ENCODE measurements at regions not wholly inside any gene's neighbourhood (a gene's known extent, or its start where the extent isn't known, plus 50 kb on each side); places are given as distances from the start of the nearest gene placed in this dataset.
A peak's percentile ranks its signal among the peaks of the same experiment; 100 is the strongest.

DNA sequence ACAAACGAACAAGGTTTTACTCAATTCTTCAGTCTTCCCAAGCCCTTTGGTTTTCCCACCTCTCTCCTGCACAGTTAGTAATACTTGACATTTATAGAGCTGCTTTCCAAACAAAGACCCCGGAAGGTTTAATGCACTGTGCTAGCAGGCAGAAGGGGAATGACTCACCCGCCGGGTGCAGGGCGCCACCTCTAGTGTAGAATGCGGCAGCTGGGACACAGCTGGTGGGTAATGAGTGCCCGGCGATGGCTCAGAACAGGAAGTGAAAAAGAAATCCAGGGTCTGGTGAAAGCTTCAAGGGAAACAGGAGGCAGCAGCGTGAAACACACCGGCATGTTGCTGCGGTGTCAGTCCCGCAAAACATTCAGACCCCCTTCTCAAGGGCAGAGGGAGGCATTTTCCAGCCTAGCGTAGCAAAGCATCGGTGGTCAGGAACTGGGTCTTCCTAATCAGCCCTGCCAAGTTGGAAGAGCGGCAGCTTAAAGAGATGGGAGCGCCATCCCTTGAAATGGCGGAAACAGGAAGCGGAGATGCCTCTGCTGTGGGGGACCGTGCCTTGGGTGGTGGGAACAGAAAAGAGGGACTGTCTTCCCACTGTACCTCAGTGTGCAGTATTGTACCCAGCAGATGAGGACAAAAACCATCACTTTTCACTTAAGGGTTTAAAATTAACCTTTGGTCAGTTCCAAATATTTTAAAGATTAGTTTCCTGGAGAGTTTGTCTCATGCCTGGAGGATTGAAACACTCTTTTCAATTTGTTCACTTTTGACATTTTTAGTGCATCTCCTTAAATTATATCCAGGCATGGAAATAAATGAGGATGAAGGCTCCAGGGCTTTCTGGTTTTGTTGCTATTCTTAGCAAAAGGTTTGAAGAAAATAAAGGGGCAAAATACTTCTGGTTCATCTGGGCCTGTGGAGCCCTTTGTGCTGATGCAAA is 160.7 kb upstream of the MCTP2 start:
- H2AFZ ChIP-seq (ENCODE audit: low read depth, low read length, poor library complexity, severe bottlenecking), result no peak overlapping the region
- no peaks in the 10 kb centered on the region for H3K9me2 ChIP-seq (ENCODE audit: insufficient read depth)
- no peak overlapping the region for H3K9ac ChIP-seq (ENCODE audit: low read length)
- no peak overlapping the region for H3K4me3 ChIP-seq (replicated peaks in 1 of 2; ENCODE audit: low read depth in 1 of 2, low read length in 2 of 2)
- TF ChIP-seq, protein P1, sequence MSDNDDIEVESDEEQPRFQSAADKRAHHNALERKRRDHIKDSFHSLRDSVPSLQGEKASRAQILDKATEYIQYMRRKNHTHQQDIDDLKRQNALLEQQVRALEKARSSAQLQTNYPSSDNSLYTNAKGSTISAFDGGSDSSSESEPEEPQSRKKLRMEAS (IDR thresholded peaks at IDR 0.05), result no peak
- TF ChIP-seq ATF3 (IDR thresholded peaks at IDR 0.05), result no peak
- no peak for TF ChIP-seq EZH2 (IDR thresholded peaks at IDR 0.05)
- TF ChIP-seq YY1 (IDR thresholded peaks at IDR 0.05; ENCODE audit: extremely low read depth, insufficient replicate concordance, low read depth, low read length), result no peak
- TF ChIP-seq TCF7L2 (IDR thresholded peaks at IDR 0.05; ENCODE audit: borderline replicate concordance, extremely low read depth, insufficient read depth, insufficient read length), result no peak
- TF ChIP-seq ZNF274 (IDR thresholded peaks at IDR 0.05; ENCODE audit: low read depth, low read length), result no peak
- no peak for TF ChIP-seq POLR2AphosphoS5 (IDR thresholded peaks at IDR 0.05; ENCODE audit: low read depth, low read length)
- TF ChIP-seq, protein P2, sequence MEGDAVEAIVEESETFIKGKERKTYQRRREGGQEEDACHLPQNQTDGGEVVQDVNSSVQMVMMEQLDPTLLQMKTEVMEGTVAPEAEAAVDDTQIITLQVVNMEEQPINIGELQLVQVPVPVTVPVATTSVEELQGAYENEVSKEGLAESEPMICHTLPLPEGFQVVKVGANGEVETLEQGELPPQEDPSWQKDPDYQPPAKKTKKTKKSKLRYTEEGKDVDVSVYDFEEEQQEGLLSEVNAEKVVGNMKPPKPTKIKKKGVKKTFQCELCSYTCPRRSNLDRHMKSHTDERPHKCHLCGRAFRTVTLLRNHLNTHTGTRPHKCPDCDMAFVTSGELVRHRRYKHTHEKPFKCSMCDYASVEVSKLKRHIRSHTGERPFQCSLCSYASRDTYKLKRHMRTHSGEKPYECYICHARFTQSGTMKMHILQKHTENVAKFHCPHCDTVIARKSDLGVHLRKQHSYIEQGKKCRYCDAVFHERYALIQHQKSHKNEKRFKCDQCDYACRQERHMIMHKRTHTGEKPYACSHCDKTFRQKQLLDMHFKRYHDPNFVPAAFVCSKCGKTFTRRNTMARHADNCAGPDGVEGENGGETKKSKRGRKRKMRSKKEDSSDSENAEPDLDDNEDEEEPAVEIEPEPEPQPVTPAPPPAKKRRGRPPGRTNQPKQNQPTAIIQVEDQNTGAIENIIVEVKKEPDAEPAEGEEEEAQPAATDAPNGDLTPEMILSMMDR (IDR thresholded peaks at IDR 0.05 in 2 of 3, conservative IDR thresholded peaks at IDR 0.05 in 1 of 3; ENCODE audit: borderline replicate concordance in 1 of 3, insufficient read depth in 1 of 3, low read depth in 2 of 3, low read length in 2 of 3), result no peak
- no peak for TF ChIP-seq EZH2phosphoT487 (IDR thresholded peaks at IDR 0.05; ENCODE audit: borderline replicate concordance)
- TF ChIP-seq EGR1 (IDR thresholded peaks at IDR 0.05; ENCODE audit: low read depth), result no peak
- TF ChIP-seq RAD21 (IDR thresholded peaks at IDR 0.05; ENCODE audit: low read depth), result no peak
- TF ChIP-seq SRF (IDR thresholded peaks at IDR 0.05; ENCODE audit: low read depth), result no peak
- no peak for TF ChIP-seq ELF1 (IDR thresholded peaks at IDR 0.05; ENCODE audit: borderline replicate concordance, low read depth)
- DNase-seq (ENCODE audit: low read depth, low spot score) (no peak), ATAC-seq (peak; percentile 55; the same call in 1 of the 2 replicates)
- H4K20me1 ChIP-seq (ENCODE audit: insufficient read depth), result no peaks in the 10 kb centered on the region
- H3K4me2 ChIP-seq (ENCODE audit: low read length), result no peak overlapping the region
- H3K79me2 ChIP-seq (ENCODE audit: insufficient read depth, low read length), result no peaks in the 10 kb centered on the region
- intact Hi-C loops (cut with micrococcal nuclease), result no loop called here
- H3K27me3 ChIP-seq (ENCODE audit: insufficient read depth, low read length), result no peaks in the 10 kb centered on the region
- no peak overlapping the region for H3K27ac ChIP-seq (ENCODE audit: low read depth, low read length)
- BruUV-seq (replicated peaks), result no TSS peak
- H3K36me3 ChIP-seq (ENCODE audit: control insufficient read depth in 1 of 2, insufficient read depth in 2 of 2, low read length in 2 of 2), result no peaks in the 10 kb centered on the region
- CTCF ChIA-PET, result no interaction called here
- RAD21 ChIA-PET (ENCODE audit: low non-redundant PET in 1 of 2, low total read pairs in 2 of 2, uncharacterized antibody in 2 of 2, unreplicated experiment in 2 of 2), result no interaction called here
- H3K9me3 ChIP-seq (ENCODE audit: control insufficient read depth in 1 of 2, insufficient read depth in 1 of 2, low read depth in 1 of 2, low read length in 2 of 2), result no peaks in the 10 kb centered on the region
- no peaks in the 10 kb centered on the region for H3K4me1 ChIP-seq (ENCODE audit: control insufficient read depth in 1 of 2, insufficient read depth in 2 of 2, low read length in 2 of 2)
- POLR2A ChIA-PET, result no interaction called here
